DND-41 (cell line): ENCODE measurements at regions not wholly inside any gene's neighbourhood (a gene's known extent, or its start where the extent isn't known, plus 50 kb on each side); places are given as distances from the start of the nearest gene placed in this dataset.

Experiments
- ATAC-seq: fragments of 200-7000 bp; cut with Tn5 transposase; 3 replicates; pipeline ENCODE4 v1.9.1; 2021; ENCODE audit warnings: low read depth; ENCODE audit not compliant: insufficient read depth
- DNase-seq: peaks from one replicate; pipeline ENCODE4 v3.0.0-alpha.2; 2020
- H2AFZ ChIP-seq: 2 replicates; pipeline ENCODE4 v1.6.0; 2012; ENCODE audit warnings: low read depth, low read length
- H3K27ac ChIP-seq: 2 replicates; pipeline ENCODE4 v1.5.1; 2012; ENCODE audit warnings: low read length, inconsistent platforms
- H3K27me3 ChIP-seq: fragments of 200-600 bp; sonication (generic); 2 replicates; pipeline ENCODE4 v1.6.0; 2012; ENCODE audit warnings: low read length, mild to moderate bottlenecking, inconsistent platforms; ENCODE audit not compliant: insufficient read depth, poor library complexity
- H3K36me3 ChIP-seq: 2 replicates; pipeline ENCODE4 v1.5.1; 2012; ENCODE audit warnings: low read length, inconsistent platforms; ENCODE audit not compliant: insufficient read depth
- H3K4me1 ChIP-seq: 2 replicates; pipeline ENCODE4 v1.5.1; 2012; ENCODE audit warnings: mild to moderate bottlenecking, low read length; ENCODE audit not compliant: insufficient read depth
- H3K4me2 ChIP-seq: 2 replicates; pipeline ENCODE4 v1.6.0; 2012; ENCODE audit warnings: mild to moderate bottlenecking, moderate library complexity, low read length, inconsistent platforms; ENCODE audit not compliant: insufficient read depth
- H3K4me3 ChIP-seq, 2 experiments: fragments of 200-600 bp in 1 of 2; shearing (Covaris generic) in 1 of 2; 2 replicates each; pipeline ENCODE4 v1.5.1; 2012 to 2016; ENCODE audit warnings: inconsistent platforms in 2 of 2, low read length in 2 of 2, mild to moderate bottlenecking in 2 of 2, low read depth in 1 of 2, moderate library complexity in 1 of 2
- H3K79me2 ChIP-seq: 2 replicates; pipeline ENCODE4 v1.6.0; 2012; ENCODE audit warnings: low read length, inconsistent platforms; ENCODE audit not compliant: insufficient read depth
- H3K9ac ChIP-seq: 2 replicates; pipeline ENCODE4 v1.6.0; 2012; ENCODE audit warnings: low read depth, mild to moderate bottlenecking, inconsistent platforms, low read length, moderate library complexity
- H3K9me3 ChIP-seq: 2 replicates; pipeline ENCODE4 v1.5.1; 2012; ENCODE audit warnings: low read length, moderate library complexity, mild to moderate bottlenecking, inconsistent platforms; ENCODE audit not compliant: insufficient read depth, severe bottlenecking
- H4K20me1 ChIP-seq: 2 replicates; pipeline ENCODE4 v1.6.0; 2012; ENCODE audit warnings: low read length; ENCODE audit not compliant: insufficient read depth
- EZH2 ChIP-seq: IDR thresholded peaks from 3 replicates; pipeline ENCODE4 v1.6.1; 2012; ENCODE audit warnings: borderline replicate concordance, low read depth, mild to moderate bottlenecking, moderate library complexity, low read length, inconsistent platforms; ENCODE audit not compliant: severe bottlenecking
- TF ChIP-seq, protein P1 (sequence below): IDR thresholded peaks from 2 replicates; pipeline ENCODE4 v1.5.1; 2012; ENCODE audit warnings: borderline replicate concordance, low read length, moderate library complexity, mild to moderate bottlenecking; ENCODE audit not compliant: poor library complexity, severe bottlenecking; ENCODE audit errors: extremely low read depth

DNA sequence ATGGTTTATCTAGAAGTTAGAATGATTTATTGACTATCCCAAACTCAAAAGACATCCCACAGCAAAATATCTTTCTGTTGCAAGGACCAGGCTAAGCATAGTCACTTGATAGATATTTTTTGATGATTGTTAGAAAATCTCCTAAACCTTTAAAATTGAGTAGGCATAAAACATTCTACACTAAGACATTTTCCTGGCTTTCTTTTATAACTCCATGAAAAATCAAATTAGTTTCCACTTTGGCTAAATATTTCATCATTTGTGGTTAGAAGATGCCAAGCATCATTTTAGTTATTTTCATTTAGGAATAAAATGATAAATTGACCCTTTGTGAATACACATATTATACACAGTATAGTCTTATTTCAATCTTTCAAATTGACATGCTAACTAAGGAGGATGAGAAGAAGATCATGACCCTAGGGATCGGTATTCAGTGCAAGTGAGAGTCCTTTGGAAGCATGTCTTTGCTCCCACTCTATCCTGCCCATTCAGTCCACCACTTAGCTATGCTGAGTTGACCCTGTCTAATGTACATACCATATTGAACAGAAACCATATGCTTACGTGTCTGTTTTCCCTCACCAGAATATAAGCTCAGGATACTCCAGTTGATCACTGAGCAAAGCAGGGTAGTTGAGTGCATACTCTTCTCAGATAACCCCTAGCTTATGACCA lies 136.6 kb upstream of the OTUD4 start:
- Histone ChIP-seq H3K27me3 (no peaks in the 10 kb centered on the region), H4K20me1 (no peaks in the 10 kb centered on the region), H3K4me1 (no peaks in the 10 kb centered on the region), H3K4me3 (no peak overlapping the region), H3K9me3 (no peaks in the 10 kb centered on the region), H3K27ac (no peak overlapping the region), H3K4me2 (no peak overlapping the region), H3K36me3 (no peaks in the 10 kb centered on the region), H2AFZ (no peak overlapping the region), H3K79me2 (no peaks in the 10 kb centered on the region), H3K9ac (no peak overlapping the region)
- no peak for ATAC-seq
- DNase-seq: no peak
- no peak for TF ChIP-seq EZH2
- TF ChIP-seq, protein P1, sequence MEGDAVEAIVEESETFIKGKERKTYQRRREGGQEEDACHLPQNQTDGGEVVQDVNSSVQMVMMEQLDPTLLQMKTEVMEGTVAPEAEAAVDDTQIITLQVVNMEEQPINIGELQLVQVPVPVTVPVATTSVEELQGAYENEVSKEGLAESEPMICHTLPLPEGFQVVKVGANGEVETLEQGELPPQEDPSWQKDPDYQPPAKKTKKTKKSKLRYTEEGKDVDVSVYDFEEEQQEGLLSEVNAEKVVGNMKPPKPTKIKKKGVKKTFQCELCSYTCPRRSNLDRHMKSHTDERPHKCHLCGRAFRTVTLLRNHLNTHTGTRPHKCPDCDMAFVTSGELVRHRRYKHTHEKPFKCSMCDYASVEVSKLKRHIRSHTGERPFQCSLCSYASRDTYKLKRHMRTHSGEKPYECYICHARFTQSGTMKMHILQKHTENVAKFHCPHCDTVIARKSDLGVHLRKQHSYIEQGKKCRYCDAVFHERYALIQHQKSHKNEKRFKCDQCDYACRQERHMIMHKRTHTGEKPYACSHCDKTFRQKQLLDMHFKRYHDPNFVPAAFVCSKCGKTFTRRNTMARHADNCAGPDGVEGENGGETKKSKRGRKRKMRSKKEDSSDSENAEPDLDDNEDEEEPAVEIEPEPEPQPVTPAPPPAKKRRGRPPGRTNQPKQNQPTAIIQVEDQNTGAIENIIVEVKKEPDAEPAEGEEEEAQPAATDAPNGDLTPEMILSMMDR: no peak

DNA sequence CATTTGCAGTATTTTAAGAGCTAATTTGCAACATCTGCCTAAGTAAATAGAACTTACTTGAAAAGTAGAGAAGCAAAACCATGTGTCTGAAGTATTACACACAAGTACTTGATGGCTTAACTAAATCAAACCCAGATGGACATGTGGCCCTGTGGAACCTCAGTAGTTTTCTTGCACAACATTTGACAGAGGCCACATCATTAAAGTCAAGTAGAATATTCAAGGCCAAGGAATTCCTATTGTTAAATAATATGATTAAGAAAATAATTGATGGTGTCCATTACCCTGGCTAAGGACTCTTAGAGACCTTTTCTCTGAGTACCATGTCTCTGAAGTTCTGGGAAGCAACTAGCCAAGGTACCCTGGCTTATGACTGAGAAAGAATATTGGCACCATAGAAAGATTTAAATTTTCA lies 135.4 kb upstream of the OTUD4 start:
- DNase-seq: no peak
- H3K27ac ChIP-seq: no peak overlapping the region
- no peak for TF ChIP-seq EZH2
- TF ChIP-seq, protein P1: no peak

DNA sequence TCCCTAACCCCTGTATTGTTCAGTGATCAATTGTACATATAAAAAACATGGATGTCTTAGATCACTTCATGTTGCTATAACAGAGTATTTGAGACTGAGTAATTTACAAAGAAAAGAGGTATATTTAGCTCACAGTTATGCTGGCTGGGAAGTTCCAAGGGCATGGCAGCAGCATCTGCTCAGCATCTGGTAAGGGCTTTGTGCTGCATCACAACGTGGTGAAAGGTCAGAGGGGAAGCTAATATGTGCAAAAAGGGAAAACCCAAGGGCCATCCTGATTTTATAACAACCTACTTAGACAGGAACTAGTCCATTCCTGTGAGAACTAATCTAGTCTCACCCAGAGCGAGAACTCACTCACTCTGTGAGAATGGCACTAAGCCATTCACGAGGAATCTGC lies 128.2 kb upstream of the OTUD4 start:
- no peak overlapping the region for H3K4me2 ChIP-seq
- no peaks in the 10 kb centered on the region for H3K27me3 ChIP-seq
- no peak overlapping the region for H2AFZ ChIP-seq
- H3K9ac ChIP-seq: no peak overlapping the region
- H3K4me1 ChIP-seq: no peaks in the 10 kb centered on the region
- no peak for TF ChIP-seq EZH2
- TF ChIP-seq, protein P1: no peak
- DNase-seq (no peak), ATAC-seq (no peak)
- no peak overlapping the region for H3K4me3 ChIP-seq
- H3K27ac ChIP-seq: no peak overlapping the region
- no peaks in the 10 kb centered on the region for H3K9me3 ChIP-seq
- H3K79me2 ChIP-seq: no peaks in the 10 kb centered on the region
- no peaks in the 10 kb centered on the region for H4K20me1 ChIP-seq
- H3K36me3 ChIP-seq: no peaks in the 10 kb centered on the region

More for the DNA sequence above, 135.4 kb upstream of the OTUD4 start:
- Histone ChIP-seq H3K4me2 (no peak overlapping the region), H3K27me3 (no peaks in the 10 kb centered on the region), H3K4me1 (no peaks in the 10 kb centered on the region), H3K9ac (no peak overlapping the region), H3K9me3 (no peaks in the 10 kb centered on the region), H3K4me3 (no peak overlapping the region), H2AFZ (no peak overlapping the region), H4K20me1 (no peaks in the 10 kb centered on the region), H3K36me3 (no peaks in the 10 kb centered on the region), H3K79me2 (no peaks in the 10 kb centered on the region)
- ATAC-seq: no peak
